ENCODE measurements at regions not wholly inside any gene's neighbourhood (a gene's known extent, or its start where the extent isn't known, plus 50 kb on each side); places are given as distances from the start of the nearest gene placed in this dataset.
A peak's percentile ranks its signal among the peaks of the same experiment; 100 is the strongest.

DNA sequence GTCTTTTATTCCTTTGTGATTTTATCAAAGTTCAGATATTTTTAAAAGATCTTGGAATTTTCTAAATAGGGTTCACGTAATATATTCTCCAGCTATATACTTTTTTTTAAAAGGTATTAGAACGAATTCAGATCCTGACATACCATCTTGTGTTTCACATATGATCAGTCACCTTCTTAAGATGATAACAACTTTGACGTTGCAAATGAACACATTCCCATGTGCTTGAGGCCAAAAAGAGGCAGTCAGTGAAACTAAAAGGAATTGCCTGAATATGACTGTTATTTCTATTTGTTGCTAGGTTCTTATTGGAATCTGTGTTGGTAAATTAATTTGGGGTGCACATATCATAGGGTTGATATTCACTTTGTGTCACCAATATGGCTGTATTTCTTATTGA, 310.1 kb downstream of the MDFIC start:
- peak; percentile 6; the same call in 2 of the 3 replicates for ATAC-seq
- TF ChIP-seq, protein P1, sequence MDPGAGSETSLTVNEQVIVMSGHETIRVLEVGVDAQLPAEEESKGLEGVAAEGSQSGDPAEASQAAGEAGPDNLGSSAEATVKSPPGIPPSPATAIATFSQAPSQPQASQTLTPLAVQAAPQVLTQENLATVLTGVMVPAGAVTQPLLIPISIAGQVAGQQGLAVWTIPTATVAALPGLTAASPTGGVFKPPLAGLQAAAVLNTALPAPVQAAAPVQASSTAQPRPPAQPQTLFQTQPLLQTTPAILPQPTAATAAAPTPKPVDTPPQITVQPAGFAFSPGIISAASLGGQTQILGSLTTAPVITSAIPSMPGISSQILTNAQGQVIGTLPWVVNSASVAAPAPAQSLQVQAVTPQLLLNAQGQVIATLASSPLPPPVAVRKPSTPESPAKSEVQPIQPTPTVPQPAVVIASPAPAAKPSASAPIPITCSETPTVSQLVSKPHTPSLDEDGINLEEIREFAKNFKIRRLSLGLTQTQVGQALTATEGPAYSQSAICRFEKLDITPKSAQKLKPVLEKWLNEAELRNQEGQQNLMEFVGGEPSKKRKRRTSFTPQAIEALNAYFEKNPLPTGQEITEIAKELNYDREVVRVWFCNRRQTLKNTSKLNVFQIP (CRISPR knock-in tag; IDR thresholded peaks at IDR 0.05; ENCODE audit: borderline replicate concordance, low read depth), result no peak
- TF ChIP-seq TSHZ2 (CRISPR knock-in tag; IDR thresholded peaks at IDR 0.05), result no peak
- no peak for TF ChIP-seq TCF4 (CRISPR knock-in tag; IDR thresholded peaks at IDR 0.05; ENCODE audit: borderline replicate concordance)
- no peak for TF ChIP-seq BACH2 (CRISPR knock-in tag; IDR thresholded peaks at IDR 0.05; ENCODE audit: borderline replicate concordance)
- TF ChIP-seq ZC3H10 (CRISPR knock-in tag; IDR thresholded peaks at IDR 0.05), result no peak
- TF ChIP-seq OSR1 (CRISPR knock-in tag; IDR thresholded peaks at IDR 0.05), result no peak
- TF ChIP-seq ISL1 (CRISPR knock-in tag; IDR thresholded peaks at IDR 0.05), result no peak
- TF ChIP-seq, protein P2, sequence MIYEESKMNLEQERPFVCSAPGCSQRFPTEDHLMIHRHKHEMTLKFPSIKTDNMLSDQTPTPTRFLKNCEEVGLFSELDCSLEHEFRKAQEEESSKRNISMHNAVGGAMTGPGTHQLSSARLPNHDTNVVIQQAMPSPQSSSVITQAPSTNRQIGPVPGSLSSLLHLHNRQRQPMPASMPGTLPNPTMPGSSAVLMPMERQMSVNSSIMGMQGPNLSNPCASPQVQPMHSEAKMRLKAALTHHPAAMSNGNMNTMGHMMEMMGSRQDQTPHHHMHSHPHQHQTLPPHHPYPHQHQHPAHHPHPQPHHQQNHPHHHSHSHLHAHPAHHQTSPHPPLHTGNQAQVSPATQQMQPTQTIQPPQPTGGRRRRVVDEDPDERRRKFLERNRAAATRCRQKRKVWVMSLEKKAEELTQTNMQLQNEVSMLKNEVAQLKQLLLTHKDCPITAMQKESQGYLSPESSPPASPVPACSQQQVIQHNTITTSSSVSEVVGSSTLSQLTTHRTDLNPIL (CRISPR knock-in tag; IDR thresholded peaks at IDR 0.05; ENCODE audit: low read depth), result no peak
- TF ChIP-seq SNAI2 (CRISPR knock-in tag; IDR thresholded peaks at IDR 0.05), result no peak
- no peak for TF ChIP-seq ZFP3 (CRISPR knock-in tag; IDR thresholded peaks at IDR 0.05)
- no peak for TF ChIP-seq ZFP30 (CRISPR knock-in tag; IDR thresholded peaks at IDR 0.05)
- no peak for TF ChIP-seq ARNTL (CRISPR knock-in tag; IDR thresholded peaks at IDR 0.05; ENCODE audit: borderline replicate concordance, low read depth)
- TF ChIP-seq ZNF70 (CRISPR knock-in tag; IDR thresholded peaks at IDR 0.05), result no peak

DNA sequence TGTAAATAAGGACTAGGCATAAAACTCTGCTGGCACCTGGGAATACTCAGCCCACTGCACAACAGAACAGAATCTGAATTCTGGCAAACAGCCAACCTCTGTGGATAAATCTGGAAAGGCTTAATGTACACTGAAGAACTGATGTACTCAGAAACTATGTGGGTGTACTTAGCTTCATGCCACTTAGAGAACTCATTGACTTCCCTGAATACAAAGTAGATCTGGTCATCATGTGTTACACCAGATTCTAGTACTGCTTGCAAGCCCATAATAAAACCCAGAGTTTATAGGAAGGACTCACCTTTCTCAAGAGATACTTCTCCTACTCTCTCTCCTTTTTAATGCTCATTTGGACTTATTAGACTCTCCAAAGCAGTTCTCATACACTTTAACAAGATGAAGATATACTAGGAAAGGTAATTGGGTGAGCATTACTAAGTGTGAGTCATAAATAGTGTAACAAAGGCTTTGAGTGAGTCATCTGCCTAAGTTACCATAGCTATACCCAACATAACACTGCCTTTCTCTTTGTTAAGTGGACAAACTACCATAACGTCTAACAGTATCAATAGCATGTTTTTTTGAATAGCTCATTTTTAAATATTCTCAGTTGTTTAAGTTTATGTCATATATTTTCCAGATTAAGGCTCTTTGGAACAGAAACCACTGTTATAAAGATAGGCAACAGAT, 309.1 kb downstream of the MDFIC start:
- ATAC-seq, result peak; percentile 98
- TF ChIP-seq PPARA (CRISPR knock-in tag; IDR thresholded peaks at IDR 0.05; ENCODE audit: borderline replicate concordance), result no peak
- 0 out of 2 replicates have a peak, but pooled peaks have one; percentile 67 for TF ChIP-seq ZC3H10 (CRISPR knock-in tag; IDR thresholded peaks at IDR 0.05)
- no peak for TF ChIP-seq GLIS3 (CRISPR knock-in tag; IDR thresholded peaks at IDR 0.05)
- TF ChIP-seq, protein P1 (CRISPR knock-in tag; IDR thresholded peaks at IDR 0.05; ENCODE audit: borderline replicate concordance, low read depth), result peak; percentile 34; the same call in 1 of the 2 replicates
- no peak for TF ChIP-seq ZFP30 (CRISPR knock-in tag; IDR thresholded peaks at IDR 0.05)
- no peak for TF ChIP-seq ARNTL (CRISPR knock-in tag; IDR thresholded peaks at IDR 0.05; ENCODE audit: borderline replicate concordance, low read depth)
- TF ChIP-seq CSDC2 (CRISPR knock-in tag; IDR thresholded peaks at IDR 0.05), result no peak
- TF ChIP-seq BACH2 (CRISPR knock-in tag; IDR thresholded peaks at IDR 0.05; ENCODE audit: borderline replicate concordance), result no peak
- TF ChIP-seq ZNF8 (CRISPR knock-in tag; IDR thresholded peaks at IDR 0.05), result no peak
- no peak for TF ChIP-seq ZNF565 (CRISPR knock-in tag; conservative IDR thresholded peaks at IDR 0.05; ENCODE audit: low read depth)
- TF ChIP-seq ZFP3 (CRISPR knock-in tag; IDR thresholded peaks at IDR 0.05), result no peak
- 0 out of 2 replicates have a peak, but pooled peaks have one; percentile 34 for TF ChIP-seq PATZ1 (CRISPR knock-in tag; IDR thresholded peaks at IDR 0.05; ENCODE audit: borderline replicate concordance)
- peak; percentile 55; the same call in 1 of the 2 replicates for TF ChIP-seq ISL1 (CRISPR knock-in tag; IDR thresholded peaks at IDR 0.05)
- TF ChIP-seq OSR1 (CRISPR knock-in tag; IDR thresholded peaks at IDR 0.05), result no peak
- no peak for TF ChIP-seq RARB (CRISPR knock-in tag; IDR thresholded peaks at IDR 0.05)
- no peak for TF ChIP-seq TCF4 (CRISPR knock-in tag; IDR thresholded peaks at IDR 0.05; ENCODE audit: borderline replicate concordance)
- TF ChIP-seq, protein P2 (CRISPR knock-in tag; IDR thresholded peaks at IDR 0.05; ENCODE audit: low read depth), result no peak
- TF ChIP-seq ZNF70 (CRISPR knock-in tag; IDR thresholded peaks at IDR 0.05), result no peak
- no peak for TF ChIP-seq SNAI2 (CRISPR knock-in tag; IDR thresholded peaks at IDR 0.05)
- 0 out of 2 replicates have a peak, but pooled peaks have one; percentile 33 for TF ChIP-seq TOX (CRISPR knock-in tag; IDR thresholded peaks at IDR 0.05; ENCODE audit: borderline replicate concordance)
- TF ChIP-seq ESRRG (CRISPR knock-in tag; IDR thresholded peaks at IDR 0.05), result no peak
- TF ChIP-seq TSHZ2 (CRISPR knock-in tag; IDR thresholded peaks at IDR 0.05), result no peak

Data from SK-N-SH treated with all-trans-retinoic acid at 6 μM for 48 hours (cell line).